ENCODE measurements at regions not wholly inside any gene's neighbourhood (a gene's known extent, or its start where the extent isn't known, plus 50 kb on each side); places are given as distances from the start of the nearest gene placed in this dataset.

DNA sequence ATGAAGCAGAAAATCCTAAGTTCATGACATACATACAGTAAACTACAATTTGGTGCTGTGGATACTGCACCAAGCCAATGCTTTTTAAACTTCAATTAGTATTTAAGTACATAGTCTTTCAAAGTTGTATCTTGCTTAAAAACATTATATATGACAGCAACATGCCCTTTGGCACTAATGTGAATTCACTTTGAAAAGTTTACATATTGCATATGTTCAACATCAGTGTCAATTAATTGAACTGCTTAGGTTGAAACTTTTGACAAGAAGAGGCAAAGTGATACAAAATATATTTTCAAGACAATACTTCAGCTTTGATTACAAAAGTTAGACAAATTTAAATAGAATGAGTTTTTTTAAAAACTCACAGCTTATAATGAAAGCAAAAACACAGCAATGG is 119.4 kb upstream of the ROBO2 start:
- no peak for TF ChIP-seq EZH2 (IDR thresholded peaks at IDR 0.05; ENCODE audit: borderline replicate concordance, insufficient read depth, low read depth, low read length, poor library complexity, severe bottlenecking)
- TF ChIP-seq, protein P1, sequence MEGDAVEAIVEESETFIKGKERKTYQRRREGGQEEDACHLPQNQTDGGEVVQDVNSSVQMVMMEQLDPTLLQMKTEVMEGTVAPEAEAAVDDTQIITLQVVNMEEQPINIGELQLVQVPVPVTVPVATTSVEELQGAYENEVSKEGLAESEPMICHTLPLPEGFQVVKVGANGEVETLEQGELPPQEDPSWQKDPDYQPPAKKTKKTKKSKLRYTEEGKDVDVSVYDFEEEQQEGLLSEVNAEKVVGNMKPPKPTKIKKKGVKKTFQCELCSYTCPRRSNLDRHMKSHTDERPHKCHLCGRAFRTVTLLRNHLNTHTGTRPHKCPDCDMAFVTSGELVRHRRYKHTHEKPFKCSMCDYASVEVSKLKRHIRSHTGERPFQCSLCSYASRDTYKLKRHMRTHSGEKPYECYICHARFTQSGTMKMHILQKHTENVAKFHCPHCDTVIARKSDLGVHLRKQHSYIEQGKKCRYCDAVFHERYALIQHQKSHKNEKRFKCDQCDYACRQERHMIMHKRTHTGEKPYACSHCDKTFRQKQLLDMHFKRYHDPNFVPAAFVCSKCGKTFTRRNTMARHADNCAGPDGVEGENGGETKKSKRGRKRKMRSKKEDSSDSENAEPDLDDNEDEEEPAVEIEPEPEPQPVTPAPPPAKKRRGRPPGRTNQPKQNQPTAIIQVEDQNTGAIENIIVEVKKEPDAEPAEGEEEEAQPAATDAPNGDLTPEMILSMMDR (IDR thresholded peaks at IDR 0.05) = no peak
